H9 (cell line): ENCODE measurements at regions not wholly inside any gene's neighbourhood (a gene's known extent, or its start where the extent isn't known, plus 50 kb on each side); places are given as distances from the start of the nearest gene placed in this dataset.

Experiments
- DNase-seq: peaks from one replicate; pipeline ENCODE4 v3.0.0-alpha.2; 2017
- H2AFZ ChIP-seq: one replicate; pipeline ENCODE4 v1.6.1; 2013; ENCODE audit warnings: mild to moderate bottlenecking, low read length, control low read depth, moderate library complexity
- H2AK5ac ChIP-seq: 2 replicates; pipeline ENCODE4 v1.6.1; 2013; ENCODE audit warnings: low read length, control low read depth, mixed read lengths; ENCODE audit not compliant: insufficient read length
- H2BK120ac ChIP-seq: one replicate; pipeline ENCODE4 v1.6.1; 2013; ENCODE audit warnings: low read depth, mild to moderate bottlenecking, low read length, control low read depth, inconsistent platforms; ENCODE audit not compliant: poor library complexity, severe bottlenecking
- H2BK12ac ChIP-seq: 2 replicates; pipeline ENCODE4 v1.6.1; 2013; ENCODE audit warnings: low read length, control low read depth, mixed read lengths, low read depth; ENCODE audit not compliant: insufficient read length
- H2BK15ac ChIP-seq: 2 replicates; pipeline ENCODE4 v1.6.1; 2013; ENCODE audit warnings: low read depth, low read length, control low read depth
- H2BK20ac ChIP-seq: one replicate; pipeline ENCODE4 v1.6.1; 2013; ENCODE audit warnings: low read depth, mild to moderate bottlenecking, low read length, control low read depth, inconsistent platforms; ENCODE audit not compliant: poor library complexity, severe bottlenecking
- H2BK5ac ChIP-seq: 2 replicates; pipeline ENCODE4 v1.6.1; 2013; ENCODE audit warnings: low read length, control low read depth, mixed read lengths; ENCODE audit not compliant: insufficient read length
- H3K14ac ChIP-seq: 2 replicates; pipeline ENCODE4 v1.6.1; 2013; ENCODE audit warnings: low read length, control low read depth; ENCODE audit not compliant: insufficient read depth
- H3K18ac ChIP-seq: 2 replicates; pipeline ENCODE4 v1.6.1; 2013; ENCODE audit warnings: low read depth, mild to moderate bottlenecking, mixed read lengths, low read length, control low read depth; ENCODE audit not compliant: insufficient read length
- H3K23ac ChIP-seq: 2 replicates; pipeline ENCODE4 v1.6.1; 2013; ENCODE audit warnings: low read length, control low read depth, mixed read lengths, low read depth; ENCODE audit not compliant: insufficient read length
- H3K23me2 ChIP-seq: 2 replicates; pipeline ENCODE4 v1.6.1; 2013; ENCODE audit warnings: low read depth, mild to moderate bottlenecking, mixed read lengths, low read length, control low read depth; ENCODE audit not compliant: insufficient read length, poor library complexity, severe bottlenecking
- H3K27ac ChIP-seq: 2 replicates; pipeline ENCODE4 v1.5.1; 2013; ENCODE audit warnings: low read length, control low read depth, mixed read lengths, low read depth; ENCODE audit not compliant: insufficient read length
- H3K27me3 ChIP-seq: 2 replicates; pipeline ENCODE4 v1.6.1; 2013; ENCODE audit warnings: low read length, control low read depth, inconsistent platforms; ENCODE audit not compliant: insufficient read depth
- H3K4ac ChIP-seq: 2 replicates; pipeline ENCODE4 v1.6.1; 2013; ENCODE audit warnings: low read depth, mild to moderate bottlenecking, control low read depth, inconsistent platforms, low read length, moderate library complexity
- H3K4me1 ChIP-seq: 2 replicates; pipeline ENCODE4 v1.6.1; 2013; ENCODE audit warnings: low read length, control low read depth, inconsistent platforms; ENCODE audit not compliant: insufficient read depth
- H3K4me2 ChIP-seq: 2 replicates; pipeline ENCODE4 v1.6.1; 2013; ENCODE audit warnings: low read length, control low read depth, mixed read lengths; ENCODE audit not compliant: insufficient read length, insufficient read depth
- H3K56ac ChIP-seq: 2 replicates; pipeline ENCODE4 v1.6.1; 2013; ENCODE audit warnings: low read depth, mild to moderate bottlenecking, mixed read lengths, low read length, control low read depth; ENCODE audit not compliant: insufficient read length
- H3K79me1 ChIP-seq: 2 replicates; pipeline ENCODE4 v1.6.1; 2013; ENCODE audit warnings: low read depth, mild to moderate bottlenecking, moderate library complexity, low read length, control low read depth, inconsistent platforms; ENCODE audit not compliant: insufficient read depth, poor library complexity, severe bottlenecking
- H3K79me2 ChIP-seq: 2 replicates; pipeline ENCODE4 v1.6.1; 2013; ENCODE audit warnings: low read length, control low read depth, inconsistent platforms; ENCODE audit not compliant: insufficient read depth
- H3K9ac ChIP-seq: 2 replicates; pipeline ENCODE4 v1.6.1; 2013; ENCODE audit warnings: low read length, control low read depth, mixed read lengths; ENCODE audit not compliant: insufficient read length; ENCODE audit errors: extremely low read depth
- H3K9me3 ChIP-seq: one replicate; pipeline ENCODE4 v1.6.1; 2013; ENCODE audit warnings: low read depth, low read length, inconsistent platforms; ENCODE audit not compliant: control insufficient read depth
- H3T11ph ChIP-seq: one replicate; pipeline ENCODE4 v1.6.1; 2013; ENCODE audit warnings: mild to moderate bottlenecking, low read length, control low read depth, inconsistent platforms
- H4K20me1 ChIP-seq: one replicate; pipeline ENCODE4 v1.6.1; 2013; ENCODE audit not compliant: control insufficient read depth, insufficient read length, insufficient read depth
- H4K5ac ChIP-seq: 2 replicates; pipeline ENCODE4 v1.6.1; 2013; ENCODE audit warnings: low read depth, mild to moderate bottlenecking, mixed read lengths, low read length, control low read depth; ENCODE audit not compliant: insufficient read length
- H4K8ac ChIP-seq: replicated peaks from 2 replicates; pipeline ENCODE4 v1.6.1; 2013; ENCODE audit warnings: low read length, control low read depth, mixed read lengths, low read depth; ENCODE audit not compliant: insufficient read length
- H4K91ac ChIP-seq: 2 replicates; pipeline ENCODE4 v1.6.1; 2013; ENCODE audit warnings: low read depth, mild to moderate bottlenecking, moderate library complexity, mixed read lengths, low read length, control low read depth; ENCODE audit not compliant: insufficient read length
- H3K27ac Mint-ChIP-seq, 3 experiments: 2 replicates in 2 of 3; 3 replicates in 1 of 3; pipeline ENCODE4 v1.8.0; 2020 to 2021; ENCODE audit warnings: mixed read lengths in 3 of 3, mild to moderate bottlenecking in 1 of 3, moderate library complexity in 1 of 3
- H3K27me3 Mint-ChIP-seq: 2 replicates; pipeline ENCODE4 v1.8.0; 2021; ENCODE audit warnings: low read depth, mild to moderate bottlenecking, moderate library complexity, mixed read lengths
- H3K36me3 Mint-ChIP-seq, 3 experiments: 2 replicates in 2 of 3; 3 replicates in 1 of 3; pipeline ENCODE4 v1.8.0; 2020 to 2021; ENCODE audit warnings: low read depth in 3 of 3, mixed read lengths in 3 of 3; ENCODE audit not compliant: insufficient read depth in 1 of 3
- H3K4me1 Mint-ChIP-seq, 2 experiments: 2 replicates each; pipeline ENCODE4 v1.8.0; 2020; ENCODE audit warnings: mixed read lengths in 2 of 2
- H3K4me3 Mint-ChIP-seq, 2 experiments: 2 replicates in 1 of 2; 3 replicates in 1 of 2; pipeline ENCODE4 v1.8.0; 2020 to 2021; ENCODE audit warnings: mild to moderate bottlenecking in 2 of 2, mixed read lengths in 2 of 2, moderate library complexity in 1 of 2
- H3K9me3 Mint-ChIP-seq, 2 experiments: 2 replicates in 1 of 2; 3 replicates in 1 of 2; pipeline ENCODE4 v1.8.0; 2020; ENCODE audit warnings: mild to moderate bottlenecking in 2 of 2, mixed read lengths in 2 of 2, moderate library complexity in 1 of 2
- WGBS: extraction: QIAGEN DNeasy Blood & Tissue Kit; methylation state at CpG from one replicate; pipeline ENCODE4 v1.1.7; 2013; ENCODE audit warnings: missing lambda C conversion rate, low lambda C conversion rate, mixed read lengths; ENCODE audit not compliant: insufficient read length; ENCODE audit errors: extremely low coverage; 5-methylcytosine and 5-hydroxymethylcytosine counted together
- TF ChIP-seq, protein P1 (sequence below): fragments of 200-600 bp; sonication (generic); conservative IDR thresholded peaks from 3 replicates; pipeline ENCODE4 v1.8.0; 2021; ENCODE audit warnings: antibody characterized with exemption, mild to moderate bottlenecking

DNA sequence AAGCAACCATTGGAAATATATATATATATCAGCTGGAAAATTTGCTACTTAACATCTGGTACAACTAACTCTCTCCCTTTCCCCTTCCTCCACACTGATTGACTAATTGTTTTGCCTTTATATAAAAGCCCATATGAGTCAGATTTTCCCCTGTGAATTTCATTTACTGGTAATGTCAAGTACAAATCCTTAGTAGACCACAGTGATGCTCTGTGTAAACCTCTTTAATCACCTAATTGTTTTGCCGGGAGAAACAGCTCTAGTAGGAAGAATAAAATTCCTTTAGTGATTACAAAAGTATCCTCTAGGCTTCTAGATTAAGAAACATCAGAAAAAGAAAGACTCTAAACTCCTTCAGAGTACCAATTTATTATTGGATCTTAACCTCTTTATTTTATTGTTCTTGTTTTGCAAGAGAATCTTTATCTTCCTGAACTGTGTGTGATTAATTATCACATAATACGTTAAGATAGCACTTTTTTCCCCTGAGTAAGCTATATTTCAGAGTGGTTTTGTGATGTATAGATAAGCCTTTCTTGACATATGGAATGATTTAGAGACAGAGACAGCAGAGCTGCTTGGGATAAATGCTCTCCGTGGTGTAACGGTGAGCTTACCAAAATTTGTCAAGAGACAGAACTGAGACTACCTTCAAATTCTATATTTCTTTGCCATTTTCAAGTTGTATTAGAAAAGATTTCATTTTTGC lies 1606.4 kb upstream of the TENM3 start:
- H3K9ac ChIP-seq, result no peak overlapping the region
- TF ChIP-seq, protein P1, sequence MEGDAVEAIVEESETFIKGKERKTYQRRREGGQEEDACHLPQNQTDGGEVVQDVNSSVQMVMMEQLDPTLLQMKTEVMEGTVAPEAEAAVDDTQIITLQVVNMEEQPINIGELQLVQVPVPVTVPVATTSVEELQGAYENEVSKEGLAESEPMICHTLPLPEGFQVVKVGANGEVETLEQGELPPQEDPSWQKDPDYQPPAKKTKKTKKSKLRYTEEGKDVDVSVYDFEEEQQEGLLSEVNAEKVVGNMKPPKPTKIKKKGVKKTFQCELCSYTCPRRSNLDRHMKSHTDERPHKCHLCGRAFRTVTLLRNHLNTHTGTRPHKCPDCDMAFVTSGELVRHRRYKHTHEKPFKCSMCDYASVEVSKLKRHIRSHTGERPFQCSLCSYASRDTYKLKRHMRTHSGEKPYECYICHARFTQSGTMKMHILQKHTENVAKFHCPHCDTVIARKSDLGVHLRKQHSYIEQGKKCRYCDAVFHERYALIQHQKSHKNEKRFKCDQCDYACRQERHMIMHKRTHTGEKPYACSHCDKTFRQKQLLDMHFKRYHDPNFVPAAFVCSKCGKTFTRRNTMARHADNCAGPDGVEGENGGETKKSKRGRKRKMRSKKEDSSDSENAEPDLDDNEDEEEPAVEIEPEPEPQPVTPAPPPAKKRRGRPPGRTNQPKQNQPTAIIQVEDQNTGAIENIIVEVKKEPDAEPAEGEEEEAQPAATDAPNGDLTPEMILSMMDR, result no peak
- H3K4me1 ChIP-seq, result no peaks in the 10 kb centered on the region; the same call in 1 of the 2 replicates
- no peak overlapping the region for H2AFZ ChIP-seq
- H3K9me3 Mint-ChIP-seq, result no peaks in the 10 kb centered on the region
- no peak overlapping the region for H2BK20ac ChIP-seq
- H3K27me3 Mint-ChIP-seq, result no peaks in the 10 kb centered on the region
- H3K27ac Mint-ChIP-seq, result no peak overlapping the region
- H4K5ac ChIP-seq, result no peak overlapping the region
- H3K79me2 ChIP-seq, result no peaks in the 10 kb centered on the region
- no peak overlapping the region for H2BK120ac ChIP-seq
- no peak overlapping the region for H4K91ac ChIP-seq
- H3K23me2 ChIP-seq, result no peaks in the 10 kb centered on the region
- H3K56ac ChIP-seq, result no peak overlapping the region
- H3K36me3 Mint-ChIP-seq, result no peaks in the 10 kb centered on the region
- H2AK5ac ChIP-seq, result no peak overlapping the region
- no peaks in the 10 kb centered on the region for H3K79me1 ChIP-seq
- H2BK15ac ChIP-seq, result no peak overlapping the region
- H3K4me1 Mint-ChIP-seq, result peaks cover 17 to 23% of the 10 kb centered on the region in 2 experiments
- no peak overlapping the region for H4K8ac ChIP-seq
- no CpG with 5 or more reads among the region's 4 CpGs for WGBS
- no peak overlapping the region for H3K4me2 ChIP-seq
- no peak overlapping the region for H3K4ac ChIP-seq
- no peak overlapping the region for H3T11ph ChIP-seq
- no peak for DNase-seq
- no peak overlapping the region for H2BK5ac ChIP-seq
- no peak overlapping the region for H3K4me3 Mint-ChIP-seq
- no peak overlapping the region for H3K18ac ChIP-seq
- H4K20me1 ChIP-seq, result no peaks in the 10 kb centered on the region
- H3K27me3 ChIP-seq, result no peaks in the 10 kb centered on the region
- no peak overlapping the region for H3K23ac ChIP-seq
- no peak overlapping the region for H2BK12ac ChIP-seq
- H3K27ac ChIP-seq, result no peak overlapping the region
- H3K14ac ChIP-seq, result no peak overlapping the region
- H3K9me3 ChIP-seq, result no peaks in the 10 kb centered on the region
